CD4-positive, alpha-beta T cell treated with Interferon alpha-2 for 1 hour (primary cell): ENCODE measurements at regions not wholly inside any gene's neighbourhood (a gene's known extent, or its start where the extent isn't known, plus 50 kb on each side); places are given as distances from the start of the nearest gene placed in this dataset.
A peak's percentile ranks its signal among the peaks of the same experiment; 100 is the strongest.
"Not testable (repeated sequence)": the region's sequence is repeated elsewhere in the genome, so short reads cannot be mapped to it uniquely, and the experiment has no call there.

Experiments
- DNase-seq, 2 donors: peaks; one replicate each; pipeline ENCODE4 v3.0.0-alpha.2; 2020 to 2022

GRCh38 chr5:57002959-57003485 is 51.1 kb upstream of the MIER3 start:
- no peak for DNase-seq

GRCh38 chr5:57003566-57003965 is 51.6 kb upstream of the MIER3 start:
- DNase-seq = not testable (repeated sequence)

DNA sequence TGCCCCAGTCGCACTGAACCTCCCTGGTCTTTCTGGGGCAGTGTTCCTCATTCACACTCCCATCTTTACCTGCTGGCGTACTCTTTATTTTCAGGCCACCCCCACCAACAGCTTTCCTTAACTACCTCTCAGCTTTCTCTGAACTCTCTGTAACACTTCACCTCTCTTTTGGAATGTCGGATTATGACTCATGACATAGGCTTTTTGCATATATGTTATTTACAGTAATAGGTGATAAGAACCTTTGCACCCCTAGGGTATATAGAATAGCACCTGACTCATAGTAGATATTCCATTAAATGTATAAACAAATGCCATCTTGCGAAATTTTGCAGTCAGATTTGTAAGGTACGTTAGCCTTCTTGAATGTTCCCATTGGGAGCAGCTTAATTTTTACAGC is 52.9 kb upstream of the MIER3 start:
- no peak for DNase-seq

DNA sequence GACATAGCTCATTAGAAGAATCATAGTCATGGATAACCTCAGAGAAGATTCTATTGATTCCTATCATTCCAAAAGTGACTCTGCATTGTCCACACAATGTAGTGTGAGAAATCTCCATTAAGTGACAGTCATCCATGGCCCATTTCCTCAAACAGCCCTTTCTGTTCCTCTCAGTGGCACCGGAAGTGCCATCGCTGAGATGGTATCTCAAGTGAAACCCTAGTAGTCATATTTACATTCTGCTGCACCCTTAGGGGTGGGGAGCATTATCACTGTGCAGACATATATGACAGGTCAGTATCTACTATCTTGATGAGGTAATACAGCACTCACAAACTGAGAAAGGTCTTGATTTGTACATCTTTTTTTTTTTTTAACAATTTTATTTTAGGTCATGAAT is 55.4 kb upstream of the MIER3 start:
- DNase-seq = peak in 1 of 2 donors; percentile 5

DNA sequence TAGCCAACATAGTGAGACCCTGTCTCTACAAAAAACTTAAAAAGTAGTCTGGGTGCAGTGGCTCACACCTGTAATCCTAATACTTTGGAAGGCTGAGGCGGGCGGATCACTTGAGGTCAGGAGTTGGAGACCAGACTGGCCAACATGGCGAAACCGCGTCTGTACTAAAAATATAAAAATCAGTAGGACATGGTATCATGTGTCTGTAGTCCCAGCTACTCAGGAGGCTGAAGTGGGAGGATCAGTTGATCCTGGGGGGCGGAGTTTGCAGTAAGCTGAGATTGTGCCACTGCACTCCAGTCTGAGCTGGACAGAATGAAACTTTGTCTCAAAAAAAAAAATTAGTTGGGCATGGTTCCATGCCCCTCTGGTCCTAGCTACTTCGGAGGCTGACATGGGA is 57.9 kb upstream of the MIER3 start:
- DNase-seq = no peak

DNA sequence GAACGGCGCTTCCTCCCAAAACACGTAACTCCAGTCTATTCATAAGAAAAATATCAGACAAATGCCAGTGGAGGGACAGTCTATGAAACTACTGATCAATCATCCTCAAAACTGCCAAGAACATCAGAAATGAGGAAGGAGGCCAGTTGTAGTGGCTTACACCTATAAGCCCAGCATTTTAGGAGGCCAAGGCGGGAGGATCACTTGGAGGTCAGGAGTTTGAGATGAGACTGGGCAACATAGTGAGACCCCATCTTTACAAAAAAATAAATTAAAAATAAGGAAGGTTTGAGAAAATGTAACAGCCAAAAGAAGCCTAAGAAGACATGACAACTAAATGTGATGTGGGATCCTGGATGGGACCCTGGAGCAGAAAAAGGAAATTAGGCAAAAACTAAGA is 58.9 kb upstream of the MIER3 start:
- no peak for DNase-seq

DNA sequence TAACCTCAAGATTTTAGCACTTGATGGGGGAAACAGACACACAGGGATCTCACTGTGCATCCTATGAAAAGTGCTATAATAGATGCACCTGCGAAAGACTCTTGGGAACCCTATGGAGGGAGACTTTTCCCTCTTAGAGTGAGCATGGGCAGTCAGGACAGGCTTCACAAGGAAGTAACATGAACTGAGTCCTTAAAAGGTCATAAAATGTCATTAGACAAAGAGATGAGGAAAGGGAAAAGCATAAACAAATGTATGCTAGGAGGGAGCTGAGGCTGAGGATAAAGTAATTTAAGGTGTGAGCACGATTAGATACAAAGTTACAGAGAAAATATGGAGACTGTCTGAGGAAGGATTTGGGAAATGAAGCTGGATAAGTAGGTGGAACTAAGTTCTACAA is 60.6 kb upstream of the MIER3 start:
- DNase-seq = no peak

DNA sequence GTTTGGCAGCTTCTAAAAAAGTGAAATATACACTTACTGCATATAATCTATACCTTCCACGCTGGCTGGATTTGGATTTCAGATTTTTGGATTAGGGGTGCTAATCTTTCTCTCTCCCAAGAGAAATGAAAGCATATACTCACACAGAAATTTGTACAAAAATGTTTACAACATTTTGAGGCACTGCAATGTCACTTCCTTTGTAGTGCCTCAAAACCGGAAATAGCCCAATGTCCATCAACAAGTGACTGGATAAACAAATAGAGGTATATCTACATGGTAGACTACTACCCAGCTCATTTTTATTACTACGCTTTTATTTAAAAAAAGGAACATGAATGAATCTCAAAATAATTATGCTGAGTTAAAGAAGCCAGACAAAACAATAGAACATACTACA is 74.0 kb upstream of the MIER3 start:
- no peak for DNase-seq

DNA sequence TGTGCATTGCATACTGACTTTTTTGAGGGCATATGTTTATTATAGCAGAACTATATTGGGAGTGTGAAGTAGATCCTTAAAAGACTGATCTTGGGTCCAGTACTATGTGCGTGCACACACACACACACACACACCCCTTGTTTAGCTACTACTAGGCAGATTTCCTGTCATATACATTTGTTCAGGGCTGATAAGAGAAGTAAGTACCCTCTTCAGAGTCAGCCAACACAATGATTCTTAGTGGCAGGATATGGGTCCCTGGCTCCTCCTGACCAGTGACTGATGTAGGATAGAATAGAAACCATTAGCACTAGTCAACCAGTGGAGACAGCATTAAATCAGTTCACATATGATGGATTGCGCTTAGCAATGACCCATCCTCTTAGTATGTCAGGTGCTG is 76.2 kb upstream of the MIER3 start:
- DNase-seq = no peak

DNA sequence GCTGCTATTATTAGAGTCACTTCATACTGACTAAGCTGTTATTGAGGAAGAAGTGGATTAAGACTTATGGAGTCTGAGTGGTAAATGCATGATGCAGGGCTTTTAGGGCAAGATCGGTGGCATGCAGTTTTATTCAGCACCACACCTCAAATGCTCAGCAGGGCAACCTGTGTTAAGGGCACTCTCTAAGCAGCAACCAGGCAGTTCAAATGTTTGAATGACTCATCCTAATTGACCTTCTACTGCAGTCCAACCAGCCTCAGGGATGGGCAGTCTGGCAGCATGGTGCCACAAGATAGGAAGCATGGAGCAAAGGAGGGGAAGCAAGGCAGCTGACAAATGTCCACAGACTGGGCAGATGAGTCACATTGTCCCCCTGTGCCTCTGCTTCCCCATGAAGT is 80.2 kb upstream of the MIER3 start:
- DNase-seq = no peak

GRCh38 chr5:57033103-57033502 is 81.2 kb upstream of the MIER3 start:
- no peak for DNase-seq

DNA sequence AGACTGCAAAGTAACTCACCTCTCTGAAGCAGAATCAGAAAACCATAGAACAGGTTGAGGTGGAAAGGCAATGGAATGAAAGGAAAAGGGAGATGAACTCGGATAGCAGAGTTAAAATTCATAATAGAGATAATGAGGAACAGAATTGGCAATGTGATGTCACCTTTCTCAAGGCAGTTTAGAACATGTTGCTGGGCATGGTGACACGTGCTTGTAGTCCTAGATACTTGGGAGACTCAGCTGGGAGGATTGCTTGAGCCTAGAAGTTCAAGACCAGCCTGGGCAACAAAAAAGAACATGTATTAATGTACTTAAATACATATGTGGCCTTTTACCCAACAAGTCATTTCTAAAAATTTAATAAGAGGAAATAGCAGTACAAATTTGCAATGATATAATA is 81.6 kb upstream of the MIER3 start:
- no peak for DNase-seq

DNA sequence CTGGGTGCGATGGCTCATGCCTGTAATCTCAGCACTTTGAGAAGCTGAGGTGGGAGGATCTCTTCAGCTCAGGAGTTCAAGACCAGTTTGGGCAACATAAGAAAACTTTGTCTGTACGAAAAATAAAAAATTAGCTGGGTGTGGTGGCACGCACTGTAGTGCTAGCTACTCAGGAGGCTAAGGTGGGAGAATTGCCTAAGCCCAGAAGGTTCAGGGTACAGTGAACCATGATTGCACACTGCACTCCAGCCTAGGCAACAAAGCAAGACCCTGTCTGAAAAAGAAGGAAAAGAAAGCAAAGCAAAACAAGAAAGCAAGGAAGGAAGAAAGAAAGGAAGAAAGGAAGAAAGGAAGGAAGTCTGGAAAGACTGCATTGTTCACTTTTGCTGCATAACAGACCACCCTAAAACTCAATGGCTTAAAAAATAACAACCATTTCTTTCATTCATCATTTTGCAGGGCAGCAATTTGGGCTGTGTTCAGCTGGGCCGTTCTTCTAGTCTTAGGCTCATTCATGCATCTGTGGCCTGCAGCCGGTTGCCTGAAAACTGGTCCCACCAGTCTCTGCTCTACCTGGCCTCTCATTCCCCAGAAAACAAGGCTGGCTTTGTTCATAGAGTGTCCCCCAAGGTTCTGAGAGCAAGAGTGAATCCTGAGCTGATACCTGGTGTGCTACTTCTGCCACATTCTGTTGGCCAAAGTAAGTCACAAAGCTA is 82.4 kb upstream of the MIER3 start:
- no peak for DNase-seq

DNA sequence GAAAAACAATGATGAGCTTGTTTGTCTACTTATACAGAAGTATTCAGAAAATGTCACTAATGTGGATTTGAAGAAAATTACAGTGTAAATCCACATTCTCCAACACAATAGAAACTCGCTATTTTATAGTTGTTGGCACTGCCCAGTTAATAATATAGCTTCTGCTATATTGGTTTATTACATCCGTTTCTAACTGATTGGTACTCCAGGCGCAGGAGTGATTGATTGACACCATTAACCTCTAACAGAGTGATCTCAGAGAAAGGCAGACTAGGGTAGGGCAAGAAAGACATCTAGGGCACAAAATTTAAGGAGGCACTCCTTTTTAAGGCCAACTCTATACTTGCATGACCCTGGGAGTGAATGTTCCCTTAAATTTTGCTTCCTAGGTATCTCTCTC is 84.0 kb upstream of the MIER3 start:
- DNase-seq = no peak

GRCh38 chr5:57036761-57037160 is 84.8 kb upstream of the MIER3 start:
- DNase-seq = no peak

DNA sequence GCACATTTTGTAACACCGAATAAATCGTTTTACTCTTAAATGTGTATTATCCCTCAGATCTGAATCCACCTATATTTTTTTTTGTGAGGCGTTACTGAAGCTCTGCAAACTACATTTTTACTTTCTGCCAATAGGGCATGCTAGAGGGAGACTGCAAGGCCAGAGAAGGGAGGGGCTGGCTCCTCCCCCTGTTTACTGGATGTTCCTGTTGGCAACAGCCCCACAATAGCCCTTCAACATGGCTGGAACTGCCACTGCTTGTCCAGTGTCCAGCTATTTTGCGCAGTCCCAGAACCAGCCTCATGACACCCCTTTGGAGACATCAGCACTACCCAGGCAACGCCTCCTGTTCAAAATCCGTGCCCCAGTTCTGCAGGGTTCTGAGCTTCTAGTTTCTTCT is 85.4 kb upstream of the MIER3 start:
- no peak for DNase-seq

GRCh38 chr5:57041570-57041969 is 89.6 kb upstream of the MIER3 start:
- DNase-seq = no peak

DNA sequence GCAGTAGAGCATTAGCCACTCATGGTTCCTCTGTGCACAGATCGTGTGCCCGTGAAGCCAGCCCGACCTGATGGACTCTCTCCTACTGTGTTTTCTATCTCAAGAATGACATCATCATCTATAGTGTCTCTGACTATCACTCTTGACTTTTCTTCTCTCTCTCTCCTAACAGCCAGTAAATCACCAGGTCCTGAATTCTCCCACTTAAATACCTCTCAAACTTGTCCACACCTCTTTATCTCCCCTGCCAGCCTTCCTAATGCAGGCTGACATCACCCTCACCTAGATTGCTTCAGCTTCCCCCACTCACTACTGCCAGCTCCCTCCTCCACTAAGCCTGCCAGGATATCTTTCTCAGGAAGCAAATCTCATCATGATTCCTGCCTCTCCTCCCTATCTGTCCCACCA is 90.6 kb upstream of the MIER3 start:
- no peak for DNase-seq

- DNase-seq = no peak
These were observed 102.2 kb upstream of the MIER3 start for GRCh38 chr5:57054135-57054534.

DNA sequence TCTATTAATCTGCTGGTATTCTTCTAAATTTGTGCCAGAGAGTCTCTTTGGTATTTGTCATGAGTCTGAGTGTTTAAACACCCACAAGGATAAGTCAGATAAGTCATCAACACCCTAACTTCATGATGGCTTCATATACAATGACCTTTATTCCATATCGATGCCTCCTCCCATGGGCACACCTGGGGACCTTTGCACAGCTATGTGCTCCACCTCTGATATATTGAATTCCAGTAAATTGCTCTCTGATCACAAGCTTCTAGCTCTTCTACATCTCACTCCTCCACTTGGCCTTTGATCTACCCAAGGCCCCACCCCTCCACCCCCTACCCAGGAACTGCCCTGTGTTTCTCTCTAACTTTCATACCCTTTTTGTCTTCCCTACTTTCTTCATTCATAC is 102.7 kb upstream of the MIER3 start:
- DNase-seq = no peak

GRCh38 chr5:57055731-57056130 is 103.8 kb upstream of the MIER3 start:
- no peak for DNase-seq

GRCh38 chr5:57063773-57064172 is 110.1 kb upstream of the GPBP1 start:
- DNase-seq = no peak

- DNase-seq = no peak
These were observed 106.8 kb upstream of the GPBP1 start for GRCh38 chr5:57066924-57067596.

GRCh38 chr5:57067597-57067924 is 106.3 kb upstream of the GPBP1 start:
- no peak for DNase-seq
